Chondrocyte (in vitro differentiated cells): ENCODE measurements at regions not wholly inside any gene's neighbourhood (a gene's known extent, or its start where the extent isn't known, plus 50 kb on each side); places are given as distances from the start of the nearest gene placed in this dataset.

Experiments used
- DNase-seq: peaks from one replicate; pipeline ENCODE4 v3.0.0; 2021; ENCODE audit warnings: mixed read lengths, low spot score
- H3K27ac Mint-ChIP-seq: one replicate; pipeline ENCODE4 v1.8.0; 2021; ENCODE audit warnings: mild to moderate bottlenecking, moderate library complexity, mixed read lengths; ENCODE audit not compliant: unreplicated experiment
- H3K27me3 Mint-ChIP-seq: 2 replicates; pipeline ENCODE4 v1.8.0; 2021; ENCODE audit warnings: low read depth, mixed read lengths
- H3K36me3 Mint-ChIP-seq: 2 replicates; pipeline ENCODE4 v1.8.0; 2021; ENCODE audit warnings: low read depth, mixed read lengths
- H3K4me1 Mint-ChIP-seq: 2 replicates; pipeline ENCODE4 v1.8.0; 2021; ENCODE audit warnings: low read depth, mild to moderate bottlenecking, mixed read lengths
- H3K4me3 Mint-ChIP-seq: one replicate; pipeline ENCODE4 v1.8.0; 2021; ENCODE audit warnings: mild to moderate bottlenecking, moderate library complexity, mixed read lengths; ENCODE audit not compliant: unreplicated experiment
- H3K9me3 Mint-ChIP-seq: 2 replicates; pipeline ENCODE4 v1.8.0; 2021; ENCODE audit warnings: low read depth, mixed read lengths
- TF ChIP-seq, protein P1 (sequence below): fragments of 200-600 bp; sonication (generic); IDR thresholded peaks from 2 replicates; pipeline ENCODE4 v1.5.0; 2021; ENCODE audit warnings: antibody characterized with exemption, mild to moderate bottlenecking, moderate library complexity

DNA sequence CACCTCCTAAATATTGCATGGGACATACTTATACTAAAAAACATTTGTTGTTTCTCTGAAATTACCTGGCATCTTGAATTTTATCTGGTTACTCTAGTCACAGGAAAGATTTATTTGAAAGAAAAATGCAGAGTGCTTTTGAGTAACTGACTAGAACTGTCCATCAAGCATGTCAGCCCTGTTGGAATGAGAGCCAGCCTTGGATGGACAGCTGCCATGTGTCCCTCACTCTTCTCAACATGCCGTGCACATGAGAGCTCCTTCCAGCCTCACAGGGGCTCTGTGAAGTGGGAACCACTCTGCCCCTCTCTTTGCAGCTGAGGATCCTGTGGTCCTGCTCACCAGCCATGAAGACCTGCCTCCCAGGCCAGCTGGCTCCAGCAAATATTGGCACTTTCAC, 118.3 kb upstream of the SHH start:
- Mint-ChIP-seq H3K27ac (no peak overlapping the region), H3K4me3 (no peak overlapping the region), H3K9me3 (no peaks in the 10 kb centered on the region), H3K36me3 (peaks cover 1% of the 10 kb centered on the region), H3K27me3 (peaks cover 49% of the 10 kb centered on the region), H3K4me1 (no peaks in the 10 kb centered on the region)
- TF ChIP-seq, protein P1, sequence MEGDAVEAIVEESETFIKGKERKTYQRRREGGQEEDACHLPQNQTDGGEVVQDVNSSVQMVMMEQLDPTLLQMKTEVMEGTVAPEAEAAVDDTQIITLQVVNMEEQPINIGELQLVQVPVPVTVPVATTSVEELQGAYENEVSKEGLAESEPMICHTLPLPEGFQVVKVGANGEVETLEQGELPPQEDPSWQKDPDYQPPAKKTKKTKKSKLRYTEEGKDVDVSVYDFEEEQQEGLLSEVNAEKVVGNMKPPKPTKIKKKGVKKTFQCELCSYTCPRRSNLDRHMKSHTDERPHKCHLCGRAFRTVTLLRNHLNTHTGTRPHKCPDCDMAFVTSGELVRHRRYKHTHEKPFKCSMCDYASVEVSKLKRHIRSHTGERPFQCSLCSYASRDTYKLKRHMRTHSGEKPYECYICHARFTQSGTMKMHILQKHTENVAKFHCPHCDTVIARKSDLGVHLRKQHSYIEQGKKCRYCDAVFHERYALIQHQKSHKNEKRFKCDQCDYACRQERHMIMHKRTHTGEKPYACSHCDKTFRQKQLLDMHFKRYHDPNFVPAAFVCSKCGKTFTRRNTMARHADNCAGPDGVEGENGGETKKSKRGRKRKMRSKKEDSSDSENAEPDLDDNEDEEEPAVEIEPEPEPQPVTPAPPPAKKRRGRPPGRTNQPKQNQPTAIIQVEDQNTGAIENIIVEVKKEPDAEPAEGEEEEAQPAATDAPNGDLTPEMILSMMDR, result no peak
- DNase-seq, result no peak

DNA sequence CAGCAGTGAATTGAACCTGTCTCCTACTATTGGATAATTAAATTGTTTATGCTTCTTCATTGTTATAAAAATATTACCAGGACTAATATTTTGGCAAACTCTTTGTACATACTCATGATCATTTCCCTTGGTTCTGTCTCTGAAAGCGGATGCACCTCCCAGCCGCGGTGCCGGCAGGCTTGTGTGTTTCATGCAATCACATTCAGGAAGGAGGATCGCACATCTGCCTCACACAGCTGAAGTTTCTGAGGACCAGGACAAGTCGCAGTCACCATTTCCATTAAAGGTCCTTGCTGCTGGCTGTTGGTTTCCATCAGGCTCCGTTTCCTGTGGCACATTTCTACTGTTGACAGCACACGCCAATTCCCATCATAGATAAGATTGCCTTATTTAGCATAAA, 117.8 kb upstream of the SHH start:
- H3K9me3 Mint-ChIP-seq, result no peaks in the 10 kb centered on the region
- H3K27ac Mint-ChIP-seq, result no peak overlapping the region
- no peak overlapping the region for H3K4me3 Mint-ChIP-seq
- H3K36me3 Mint-ChIP-seq, result peaks cover 1% of the 10 kb centered on the region
- TF ChIP-seq, protein P1, result no peak
- peaks cover 48% of the 10 kb centered on the region for H3K27me3 Mint-ChIP-seq
- no peaks in the 10 kb centered on the region for H3K4me1 Mint-ChIP-seq
- DNase-seq, result no peak

DNA sequence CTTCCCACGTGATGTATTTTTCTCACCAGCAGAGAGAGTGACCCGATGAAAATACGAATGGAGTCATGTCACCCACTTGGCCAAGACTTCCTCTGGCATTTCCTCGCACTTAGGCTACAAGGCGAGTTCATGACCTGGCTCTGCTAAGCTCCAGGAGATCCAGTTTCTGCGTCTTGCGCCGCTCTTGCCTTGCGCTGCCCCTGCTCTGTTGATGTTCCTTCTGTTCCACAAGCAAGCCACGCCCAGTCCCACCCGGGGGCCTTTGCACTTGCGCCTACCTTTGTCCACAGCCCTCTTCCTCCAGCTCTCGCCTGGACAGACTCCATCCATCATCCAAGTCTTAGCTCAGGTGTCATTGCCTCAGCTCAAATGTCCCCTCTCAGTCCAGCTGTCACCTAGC, 116.3 kb upstream of the SHH start:
- Mint-ChIP-seq H3K4me1 (no peaks in the 10 kb centered on the region), H3K36me3 (peaks cover 1% of the 10 kb centered on the region), H3K27me3 (peaks cover 51% of the 10 kb centered on the region), H3K9me3 (no peaks in the 10 kb centered on the region), H3K4me3 (no peak overlapping the region), H3K27ac (no peak overlapping the region)
- TF ChIP-seq, protein P1, result no peak
- DNase-seq, result no peak

DNA sequence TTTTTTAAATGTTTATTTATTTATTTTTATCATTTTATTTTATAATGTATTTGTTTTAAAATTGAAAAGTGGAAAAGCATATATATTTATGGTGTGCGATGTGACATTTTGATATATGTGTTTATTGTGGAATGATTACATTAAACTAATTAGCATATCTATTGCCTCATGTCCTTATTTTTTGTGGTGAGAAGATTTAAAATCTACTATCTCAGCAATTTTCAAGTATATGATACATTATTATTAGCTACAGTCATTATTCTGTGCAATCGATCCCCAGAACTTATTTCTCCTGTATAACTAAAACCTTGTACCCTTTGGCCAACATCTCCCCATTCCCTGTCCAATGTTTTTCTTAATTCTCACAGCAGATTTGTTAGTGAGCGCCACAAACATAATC, 115.6 kb upstream of the SHH start:
- H3K27ac Mint-ChIP-seq, result no peak overlapping the region
- H3K9me3 Mint-ChIP-seq, result no peaks in the 10 kb centered on the region
- H3K4me1 Mint-ChIP-seq, result no peaks in the 10 kb centered on the region
- H3K4me3 Mint-ChIP-seq, result no peak overlapping the region
- peaks cover 51% of the 10 kb centered on the region for H3K27me3 Mint-ChIP-seq
- TF ChIP-seq, protein P1, result no peak
- DNase-seq, result no peak
- peaks cover 1% of the 10 kb centered on the region for H3K36me3 Mint-ChIP-seq

DNA sequence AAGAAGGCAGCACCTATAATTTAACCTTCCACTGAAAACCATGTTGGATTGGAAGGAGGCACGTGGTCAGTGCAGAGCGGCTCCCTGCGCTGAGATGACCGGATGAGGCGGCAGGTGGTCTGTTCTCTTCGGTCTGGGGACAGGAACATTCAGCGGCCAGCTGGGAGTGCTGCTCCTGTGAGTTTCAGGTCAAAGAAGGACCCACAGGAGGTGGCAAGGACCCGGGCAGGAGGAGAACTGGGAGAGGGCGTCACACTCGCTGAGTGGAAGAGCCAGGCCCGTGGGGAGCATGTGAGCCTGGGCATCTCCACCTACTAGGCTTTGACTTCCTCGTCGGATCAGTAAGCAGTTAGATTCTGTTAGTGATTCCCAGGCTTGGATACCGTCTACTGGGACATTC, 113.4 kb upstream of the SHH start:
- no peak overlapping the region for H3K4me3 Mint-ChIP-seq
- DNase-seq, result no peak
- TF ChIP-seq, protein P1, result no peak
- H3K4me1 Mint-ChIP-seq, result no peaks in the 10 kb centered on the region
- H3K9me3 Mint-ChIP-seq, result no peaks in the 10 kb centered on the region
- H3K27me3 Mint-ChIP-seq, result peaks cover 50% of the 10 kb centered on the region
- H3K36me3 Mint-ChIP-seq, result peaks cover 1% of the 10 kb centered on the region
- H3K27ac Mint-ChIP-seq, result no peak overlapping the region
